Posterior vena cava (tissue), 2 donors: ENCODE measurements at regions not wholly inside any gene's neighbourhood (a gene's known extent, or its start where the extent isn't known, plus 50 kb on each side); places are given as distances from the start of the nearest gene placed in this dataset.

Experiments used
- DNase-seq: peaks from one replicate; pipeline ENCODE4 v3.0.0-alpha.2; 2020; ENCODE audit warnings: low spot score
- intact Hi-C, 2 donors: fragments of 100-400 bp; cut with DNase I; formaldehyde crosslinking; loops; one replicate each; pipeline versions ENCODE4 v1.14.1 to v1.14.2; 2022 to 2023
- donor health status: DM: yes; HTN: yes; CAD: no.
- donor health status: DM: yes; HTN: yes; CAD: no.

DNA sequence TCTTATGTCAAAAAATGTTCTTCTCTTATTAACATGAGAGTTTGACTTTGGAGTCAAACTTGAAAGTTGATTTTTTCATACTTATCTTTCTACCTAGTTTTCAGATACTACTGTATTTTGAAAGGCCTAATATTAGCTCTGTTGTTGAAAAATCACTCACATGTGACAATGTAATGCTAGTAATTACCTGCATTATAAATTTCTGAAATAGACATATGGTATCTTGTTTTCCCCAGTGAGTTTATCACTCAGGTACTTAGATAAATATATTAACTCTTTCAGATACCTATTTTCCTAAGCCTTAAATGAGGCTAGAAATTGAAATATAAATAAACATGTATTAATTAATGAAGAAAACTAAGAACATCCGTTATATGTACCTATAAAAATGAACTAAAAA lies 2089.3 kb downstream of the MAT2B start:
- intact Hi-C loops = no loop called here
- no peak for DNase-seq

GRCh38 chr5:165602529-165602928 lies 2097.1 kb downstream of the MAT2B start:
- intact Hi-C loops = no loop called here
- no peak for DNase-seq

GRCh38 chr5:165607026-165607425 lies 2101.6 kb downstream of the MAT2B start:
- intact Hi-C loops = no loop called here
- DNase-seq = no peak

DNA sequence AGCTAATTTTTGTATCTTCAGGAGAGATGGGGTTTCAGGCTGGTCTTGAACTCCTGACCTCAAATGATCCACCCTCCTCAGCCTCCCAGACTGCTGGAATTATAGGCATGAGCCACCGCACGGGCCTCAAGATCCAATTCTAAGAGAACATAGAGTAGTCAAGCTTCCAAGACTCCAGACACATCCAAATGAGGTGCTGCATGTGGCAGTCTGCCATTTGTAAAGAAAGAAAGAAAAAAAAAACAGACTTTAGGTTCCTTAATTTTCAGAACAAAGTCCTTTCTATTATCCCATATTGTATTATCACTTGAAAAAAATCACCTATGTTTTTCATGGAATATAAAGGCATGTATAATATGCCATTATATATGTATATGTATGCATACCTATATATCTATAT lies 2104.5 kb downstream of the MAT2B start:
- DNase-seq = no peak
- intact Hi-C loops = no loop called here

- intact Hi-C loops = no loop called here
These were observed 2111.3 kb downstream of the MAT2B start for GRCh38 chr5:165616490-165617405.

DNA sequence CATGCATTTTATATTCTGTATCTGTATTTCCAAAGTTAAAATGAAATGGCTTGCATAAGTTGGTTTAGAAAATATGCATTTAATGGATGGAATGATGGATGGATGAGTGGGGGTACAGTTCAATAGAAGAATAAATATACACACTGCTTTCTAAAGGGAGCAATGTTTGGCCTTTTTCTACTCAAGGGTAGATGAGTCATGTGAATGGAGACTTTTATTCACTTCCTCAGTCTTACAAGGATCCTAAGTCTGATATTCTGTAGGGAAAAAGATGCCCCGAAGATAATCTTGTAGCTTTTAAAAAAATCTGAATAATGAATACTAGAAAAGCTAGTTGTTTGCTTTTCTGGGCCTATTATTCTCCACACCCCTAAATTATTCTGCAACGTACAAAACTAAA lies 2112.1 kb downstream of the MAT2B start:
- intact Hi-C loops = no loop called here
- no peak for DNase-seq

More at GRCh38 chr5:165616490-165617405, 2111.3 kb downstream of the MAT2B start:
- DNase-seq = no peak

GRCh38 chr5:165620394-165620793 lies 2115.0 kb downstream of the MAT2B start:
- DNase-seq = no peak
- intact Hi-C loops = no loop called here

DNA sequence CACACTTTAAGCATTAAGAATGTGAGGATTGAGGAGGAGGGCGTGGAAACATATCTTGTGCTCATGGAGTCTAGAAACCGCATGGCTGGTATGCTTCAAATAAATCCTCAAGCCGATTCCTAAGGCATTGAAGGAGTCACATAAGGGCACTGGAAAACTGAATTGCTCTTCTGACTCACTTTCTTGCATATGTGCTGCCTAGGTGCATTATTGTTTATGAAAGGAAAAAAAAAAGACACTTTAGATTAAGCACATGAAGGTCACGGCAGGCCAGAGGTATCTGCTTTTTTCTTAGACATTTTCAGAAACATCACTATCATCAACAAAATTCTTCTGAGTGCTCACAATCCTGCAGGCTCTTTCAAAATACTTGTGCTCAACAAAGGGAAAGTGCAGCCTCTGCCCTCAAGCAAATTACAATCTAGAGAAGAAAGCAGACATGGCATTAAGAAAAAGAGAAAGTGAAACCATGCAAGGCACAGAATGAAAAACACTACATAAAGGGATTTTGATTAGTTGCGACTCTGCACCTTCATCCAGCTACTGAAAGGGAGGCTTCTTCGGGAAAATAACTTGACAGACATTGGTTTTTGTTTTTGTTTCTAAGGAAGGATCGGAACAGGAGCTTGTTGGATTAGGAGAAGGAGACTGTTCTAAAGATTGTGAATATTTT lies 2117.6 kb downstream of the MAT2B start:
- DNase-seq = no peak
- intact Hi-C loops = no loop called here

GRCh38 chr5:165624166-165624946 lies 2118.9 kb downstream of the MAT2B start:
- intact Hi-C loops = no loop called here
- no peak for DNase-seq

GRCh38 chr5:165626161-165626560 lies 2120.7 kb downstream of the MAT2B start:
- DNase-seq = no peak
- intact Hi-C loops = no loop called here

- intact Hi-C loops = no loop called here
These were observed 2122.2 kb downstream of the MAT2B start for GRCh38 chr5:165627548-165628170.

DNA sequence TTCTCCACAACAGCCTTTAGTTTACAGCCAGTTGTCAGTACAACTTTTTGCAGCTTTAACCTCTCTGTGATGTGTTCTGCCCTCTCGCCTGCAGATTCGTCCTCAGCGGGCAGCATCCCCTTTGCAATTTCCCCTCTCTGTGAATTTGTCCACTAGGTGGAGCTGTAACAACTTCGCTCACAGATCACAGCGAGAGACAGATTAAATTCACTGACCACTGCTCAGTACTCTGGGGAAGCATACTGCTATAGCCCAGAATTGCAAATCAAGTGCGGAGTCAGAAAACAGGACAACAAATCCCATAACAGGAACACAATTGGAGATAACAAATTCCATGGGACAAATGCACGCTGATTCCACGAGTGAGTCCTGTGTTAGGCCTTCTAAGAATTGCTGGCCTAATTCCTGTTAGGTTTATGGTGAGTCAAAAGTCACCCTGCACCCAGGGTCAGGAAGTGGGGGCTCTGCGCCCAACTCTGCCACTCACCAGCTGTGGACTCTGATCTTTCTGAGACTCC lies 2124.9 kb downstream of the MAT2B start:
- DNase-seq = no peak
- intact Hi-C loops = no loop called here

More at GRCh38 chr5:165627548-165628170, 2122.2 kb downstream of the MAT2B start:
- DNase-seq = no peak

GRCh38 chr5:165631235-165631634 lies 2125.8 kb downstream of the MAT2B start:
- intact Hi-C loops = no loop called here
- no peak for DNase-seq

GRCh38 chr5:165642366-165642765 lies 2136.9 kb downstream of the MAT2B start:
- no peak for DNase-seq
- intact Hi-C loops = no loop called here

- no peak for DNase-seq
- intact Hi-C loops = no loop called here
These were observed 2160.4 kb downstream of the MAT2B start for GRCh38 chr5:165665735-165666400.

GRCh38 chr5:165673499-165673898 lies 2168.1 kb downstream of the MAT2B start:
- intact Hi-C loops = no loop called here
- no peak for DNase-seq

DNA sequence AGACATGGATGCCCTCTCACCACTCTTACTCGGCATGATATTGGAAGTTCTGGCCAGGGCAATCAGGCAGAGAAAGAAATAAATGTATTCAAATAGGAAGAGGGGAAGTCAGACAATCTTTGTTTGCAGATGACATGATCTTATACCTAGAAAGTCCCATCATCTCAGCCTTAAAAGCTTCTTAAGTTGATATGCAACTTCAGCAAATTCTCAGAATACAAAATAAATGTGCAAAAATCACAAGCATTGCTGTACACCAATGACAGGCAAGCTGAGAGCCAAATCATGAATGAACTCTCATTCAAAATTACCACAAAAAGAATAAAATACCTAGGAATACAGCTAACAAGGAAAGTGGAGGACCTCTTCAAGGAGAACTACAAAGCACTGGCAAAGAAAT lies 2190.4 kb downstream of the MAT2B start:
- no peak for DNase-seq
- intact Hi-C loops = no loop called here

DNA sequence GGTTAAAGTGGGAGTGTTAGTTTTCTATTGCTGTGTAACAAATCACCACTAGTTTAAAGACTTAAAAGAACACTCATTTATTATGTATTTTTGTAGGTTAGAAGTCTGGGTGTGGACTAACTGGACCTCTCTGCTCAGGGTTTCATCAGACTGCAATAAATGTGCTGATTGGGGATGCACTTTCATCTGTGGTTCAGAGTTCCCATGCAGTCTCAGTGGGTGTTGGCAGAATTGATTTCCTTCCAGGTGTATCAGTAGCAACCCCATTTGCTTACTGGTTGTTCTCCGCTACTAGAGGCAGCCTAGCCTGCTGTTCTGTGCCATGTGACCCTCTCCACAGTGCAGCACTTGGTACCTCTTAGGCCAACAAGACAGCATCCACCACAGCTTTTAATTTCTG lies 2200.5 kb downstream of the MAT2B start:
- DNase-seq = no peak
- intact Hi-C loops = loop anchor here in 1 of 2 donors (1.0 kb wide), 1 partner anchor 31 kb away; no protein-coding TSS in a partner anchor

- intact Hi-C loops = no loop called here
- DNase-seq = no peak
These were observed 2206.6 kb downstream of the MAT2B start for GRCh38 chr5:165712011-165712410.
